CD14-positive monocyte (primary cell): ENCODE measurements at regions not wholly inside any gene's neighbourhood (a gene's known extent, or its start where the extent isn't known, plus 50 kb on each side); places are given as distances from the start of the nearest gene placed in this dataset.

ENCODE experiments used
- DNase-seq, 3 donors: peaks; one replicate each; pipeline ENCODE4 v3.0.0-alpha.2; 2011 to 2022
- H2AFZ ChIP-seq: 2 replicates; pipeline ENCODE4 v1.6.0; 2012; ENCODE audit warnings: mild to moderate bottlenecking, low read depth, low read length, inconsistent platforms; ENCODE audit not compliant: insufficient read depth, poor library complexity, severe bottlenecking
- H3K27ac ChIP-seq, 2 donors: 1 replicate in 1 of 2; 2 replicates in 1 of 2; pipeline ENCODE4 v1.5.1; 2012 to 2013; ENCODE audit warnings: low read length in 2 of 2, control low read depth in 1 of 2, inconsistent platforms in 1 of 2, low read depth in 1 of 2, mild to moderate bottlenecking in 1 of 2
- H3K27me3 ChIP-seq, 2 donors: one replicate each; pipeline versions ENCODE4 v1.6.0 to v1.6.1; 2011 to 2013; ENCODE audit warnings: low read length in 2 of 2; ENCODE audit not compliant: control insufficient read depth in 2 of 2, insufficient read depth in 2 of 2
- H3K36me3 ChIP-seq, 2 donors: replicated peaks in 1 of 2; 1 replicate in 1 of 2; 2 replicates in 1 of 2; pipeline versions ENCODE4 v1.5.1 to v1.6.1; 2012 to 2013; ENCODE audit warnings: low read length in 2 of 2, control low read depth in 1 of 2, inconsistent platforms in 1 of 2, mild to moderate bottlenecking in 1 of 2; ENCODE audit not compliant: insufficient read depth in 2 of 2, control insufficient read depth in 1 of 2
- H3K4me1 ChIP-seq, 2 donors: 1 replicate in 1 of 2; 2 replicates in 1 of 2; pipeline versions ENCODE4 v1.5.1 to v1.6.1; 2012 to 2013; ENCODE audit warnings: low read length in 2 of 2, control low read depth in 1 of 2, inconsistent platforms in 1 of 2, mild to moderate bottlenecking in 1 of 2, moderate library complexity in 1 of 2; ENCODE audit not compliant: insufficient read depth in 2 of 2, control insufficient read depth in 1 of 2
- H3K4me2 ChIP-seq: replicated peaks from 2 replicates; pipeline ENCODE3; 2012; ENCODE audit warnings: low read length, moderate library complexity, mild to moderate bottlenecking; ENCODE audit not compliant: poor library complexity, severe bottlenecking; ENCODE audit errors: extremely low read depth
- H3K4me3 ChIP-seq, 3 experiments: fragments of 200-600 bp in 1 of 3; sonication (generic) in 1 of 3; replicated peaks in 1 of 3; 1 replicate in 2 of 3; 2 replicates in 1 of 3; pipeline ENCODE4 v1.5.1; 2011 to 2013; ENCODE audit warnings: low read length in 3 of 3, mild to moderate bottlenecking in 3 of 3, control low read depth in 2 of 3, low read depth in 2 of 3, inconsistent platforms in 1 of 3, moderate library complexity in 1 of 3
- H3K79me2 ChIP-seq: 2 replicates; pipeline ENCODE4 v1.6.0; 2012; ENCODE audit warnings: mild to moderate bottlenecking, control low read depth, inconsistent platforms, low read length, moderate library complexity; ENCODE audit not compliant: insufficient read depth
- H3K9ac ChIP-seq: 2 replicates; pipeline ENCODE4 v1.6.0; 2017; ENCODE audit warnings: low read length, mild to moderate bottlenecking; ENCODE audit not compliant: insufficient read depth, poor library complexity, severe bottlenecking
- H3K9me3 ChIP-seq, 2 donors: replicated peaks in 1 of 2; 1 replicate in 1 of 2; 2 replicates in 1 of 2; pipeline versions ENCODE4 v1.5.1 to v1.6.1; 2012 to 2013; ENCODE audit warnings: low read length in 2 of 2, control low read depth in 1 of 2; ENCODE audit not compliant: control insufficient read depth in 1 of 2, insufficient read depth in 1 of 2
- H4K20me1 ChIP-seq: 2 replicates; pipeline ENCODE4 v1.6.0; 2012; ENCODE audit warnings: mild to moderate bottlenecking, low read length, control low read depth, moderate library complexity; ENCODE audit not compliant: insufficient read depth
- H3K27ac Mint-ChIP-seq, 7 donors: one replicate each; pipeline ENCODE4 v1.8.0; 2020; ENCODE audit warnings: mild to moderate bottlenecking in 7 of 7, mixed read lengths in 7 of 7, moderate library complexity in 6 of 7, inconsistent platforms in 2 of 7
- H3K27me3 Mint-ChIP-seq, 3 donors: one replicate each; pipeline ENCODE4 v1.8.0; 2021 to 2022; ENCODE audit warnings: low read depth in 3 of 3, mild to moderate bottlenecking in 3 of 3, mixed read lengths in 3 of 3, moderate library complexity in 3 of 3, inconsistent platforms in 1 of 3
- H3K36me3 Mint-ChIP-seq, 2 donors: one replicate each; pipeline ENCODE4 v1.8.0; 2020; ENCODE audit warnings: mixed read lengths in 2 of 2, inconsistent platforms in 1 of 2, mild to moderate bottlenecking in 1 of 2
- H3K4me1 Mint-ChIP-seq: one replicate; pipeline ENCODE4 v1.8.0; 2020; ENCODE audit warnings: mild to moderate bottlenecking, mixed read lengths
- H3K4me3 Mint-ChIP-seq, 2 donors: one replicate each; pipeline ENCODE4 v1.8.0; 2020; ENCODE audit warnings: mild to moderate bottlenecking in 2 of 2, mixed read lengths in 2 of 2, moderate library complexity in 1 of 2
- H3K9me3 Mint-ChIP-seq, 7 donors: one replicate each; pipeline ENCODE4 v1.8.0; 2020 to 2022; ENCODE audit warnings: mixed read lengths in 7 of 7, mild to moderate bottlenecking in 6 of 7, moderate library complexity in 6 of 7, inconsistent platforms in 2 of 7
- CTCF ChIP-seq: fragments of 200-600 bp; IDR thresholded peaks from one replicate; pipeline ENCODE4 v1.8.0; 2022; ENCODE audit warnings: antibody characterized with exemption, mild to moderate bottlenecking
- WGBS: methylation state at CpG from one replicate; pipeline ENCODE4 v1.1.5; 2013; ENCODE audit warnings: missing lambda C conversion rate; ENCODE audit not compliant: insufficient coverage; 5-methylcytosine and 5-hydroxymethylcytosine counted together
- intact Hi-C, 2 donors: fragments of 100-400 bp; cut with micrococcal nuclease; formaldehyde crosslinking; loops; one replicate each; pipeline versions ENCODE4 v1.15.0 to v1.15.1; 2023

- peaks cover 0 to 16% of the 10 kb centered on the region in 2 donors for H3K27me3 ChIP-seq
- H4K20me1 ChIP-seq, result no peaks in the 10 kb centered on the region
- no peaks in the 10 kb centered on the region for H3K79me2 ChIP-seq
- no peak overlapping the region for H3K4me3 Mint-ChIP-seq
- peaks cover 4% of the 10 kb centered on the region for H3K4me1 Mint-ChIP-seq
- H3K27ac Mint-ChIP-seq, result no peak overlapping the region
- intact Hi-C loops, result no loop called here
- no peak for TF ChIP-seq CTCF
- H3K36me3 ChIP-seq, result no peaks in the 10 kb centered on the region
- 90% methylated on average over 14 of the region's 17 CpGs for WGBS
- peaks cover 18 to 29% (median 28%) of the 10 kb centered on the region in 3 donors for H3K27me3 Mint-ChIP-seq
- no peak overlapping the region for H2AFZ ChIP-seq
- no peak overlapping the region for H3K9ac ChIP-seq
- H3K36me3 Mint-ChIP-seq, result no peaks in the 10 kb centered on the region
- no peak overlapping the region for H3K4me3 ChIP-seq
- no peaks in the 10 kb centered on the region for H3K9me3 ChIP-seq
- H3K27ac ChIP-seq, result no peak overlapping the region
- DNase-seq, result no peak
- no peak overlapping the region for H3K4me2 ChIP-seq
- peaks cover 0 to 1% (median 0%) of the 10 kb centered on the region in 7 donors for H3K9me3 Mint-ChIP-seq
- peaks cover 0 to 4% of the 10 kb centered on the region in 2 donors for H3K4me1 ChIP-seq
Measured at GRCh38 chr15:85860394-85861161, 65.9 kb upstream of the KLHL25 start.

- Mint-ChIP-seq H3K27ac (no peak overlapping the region), H3K9me3 (no peaks in the 10 kb centered on the region), H3K4me1 (no peaks in the 10 kb centered on the region), H3K36me3 (no peaks in the 10 kb centered on the region), H3K4me3 (no peak overlapping the region), H3K27me3 (peaks cover 9 to 16% (median 13%) of the 10 kb centered on the region in 3 donors)
- Histone ChIP-seq H3K36me3 (no peaks in the 10 kb centered on the region), H3K79me2 (no peaks in the 10 kb centered on the region), H3K4me3 (no peak overlapping the region), H3K4me2 (no peak overlapping the region), H2AFZ (no peak overlapping the region), H3K4me1 (no peaks in the 10 kb centered on the region), H3K27me3 (peaks cover 0 to 2% of the 10 kb centered on the region in 2 donors), H3K9me3 (no peaks in the 10 kb centered on the region), H3K27ac (no peak overlapping the region), H4K20me1 (no peaks in the 10 kb centered on the region), H3K9ac (no peak overlapping the region)
- intact Hi-C loops, result no loop called here
- DNase-seq, result no peak
- 0% methylated on average over 2 of the region's 6 CpGs for WGBS
- no peak for TF ChIP-seq CTCF
Measured at GRCh38 chr15:85865070-85865684, 70.5 kb upstream of the KLHL25 start.
